Keratinocyte (primary cell): ENCODE measurements at regions not wholly inside any gene's neighbourhood (a gene's known extent, or its start where the extent isn't known, plus 50 kb on each side); places are given as distances from the start of the nearest gene placed in this dataset.

ENCODE experiments used
- CTCF ChIP-seq, 3 experiments: IDR thresholded peaks in 1 of 3; conservative IDR thresholded peaks in 1 of 3; optimal IDR thresholded peaks in 1 of 3; 2 replicates in 2 of 3; 3 replicates in 1 of 3; pipeline versions ENCODE3 to v1.5.1; 2011; ENCODE audit warnings: low read length in 3 of 3, mild to moderate bottlenecking in 3 of 3, moderate library complexity in 2 of 3, control low read depth in 1 of 3, inconsistent platforms in 1 of 3; ENCODE audit not compliant: insufficient read depth in 2 of 3; ENCODE audit errors: extremely low read depth in 1 of 3
- EZH2 ChIP-seq: IDR thresholded peaks from one replicate; pipeline ENCODE4 v1.6.1; 2012; ENCODE audit warnings: inconsistent platforms, mild to moderate bottlenecking, low read length, moderate library complexity

GRCh38 chr4:79682801-79683530 lies 274.9 kb upstream of the GK2 start:
- TF ChIP-seq CTCF (optimal IDR thresholded peaks at IDR 0.05 in 1 of 3, IDR thresholded peaks at IDR 0.05 in 1 of 3, conservative IDR thresholded peaks at IDR 0.05 in 1 of 3; ENCODE audit: extremely low read depth in 1 of 3, insufficient read depth in 2 of 3, low read length in 3 of 3) (no peak), EZH2 (no peak)
